ENCODE measurements at regions not wholly inside any gene's neighbourhood (a gene's known extent, or its start where the extent isn't known, plus 50 kb on each side); places are given as distances from the start of the nearest gene placed in this dataset.

- no peak for DNase-seq
Observed at GRCh38 chr2:123051136-123051535, 974.0 kb upstream of the CNTNAP5 start.

DNA sequence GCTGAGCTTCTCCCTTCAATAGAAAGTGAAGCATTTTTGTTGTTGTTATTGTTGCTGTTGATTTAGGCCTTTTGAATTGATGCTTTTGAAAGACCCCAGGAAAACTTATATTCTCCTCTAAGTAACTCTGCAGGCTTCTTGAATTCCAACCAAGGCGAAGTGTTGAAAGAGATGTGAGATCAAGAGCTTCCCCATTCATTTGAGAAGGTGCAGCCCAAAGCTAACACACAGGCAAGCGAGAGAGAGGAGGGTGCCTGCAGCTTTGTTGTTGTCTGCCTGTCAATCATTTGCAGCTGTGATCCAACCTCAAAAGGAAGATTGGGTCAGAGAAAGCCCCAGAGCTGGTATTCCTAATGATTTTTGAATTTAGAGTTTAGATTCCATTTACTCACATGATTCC, 963.6 kb upstream of the CNTNAP5 start:
- no peak for DNase-seq

DNA sequence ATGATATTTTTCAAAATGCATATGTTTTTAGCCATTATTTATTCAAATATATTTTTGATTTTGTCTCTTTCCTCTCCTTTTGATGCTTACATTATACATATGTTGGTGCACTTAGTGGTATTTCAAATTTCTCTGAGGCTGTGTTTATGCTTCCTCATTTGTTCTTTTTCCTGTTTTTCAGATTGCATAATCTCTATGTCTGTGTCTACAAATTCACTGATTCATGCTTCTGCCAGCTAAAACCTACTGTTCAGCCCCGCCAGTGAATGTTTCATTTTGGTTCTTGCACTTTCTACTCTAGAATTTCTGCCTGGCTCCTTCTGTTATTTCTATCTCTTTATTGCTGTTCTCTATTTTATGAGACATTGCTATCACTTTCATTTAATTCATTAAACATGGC, 951.7 kb upstream of the CNTNAP5 start:
- no peak for DNase-seq

- DNase-seq, result no peak
Observed at GRCh38 chr2:123073956-123074355, 951.1 kb upstream of the CNTNAP5 start.

DNA sequence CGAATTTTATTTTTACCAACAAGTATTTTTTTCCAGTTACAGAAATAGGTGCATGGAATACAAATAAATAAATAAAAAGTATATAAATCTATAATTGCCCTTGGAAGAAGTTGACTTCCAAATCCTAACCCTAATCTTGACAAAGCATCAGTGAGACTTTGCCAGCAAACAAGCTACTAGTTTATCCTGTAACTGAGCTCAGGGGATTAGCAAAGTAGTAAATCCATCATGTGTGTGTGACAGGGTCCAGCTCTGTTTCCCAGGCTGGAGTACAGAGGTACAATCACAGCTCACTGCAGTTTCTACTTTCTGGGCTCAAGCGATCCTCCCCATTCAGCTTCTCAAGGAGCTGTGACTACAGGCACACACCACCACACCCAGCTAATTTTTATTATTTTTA, 948.0 kb upstream of the CNTNAP5 start:
- DNase-seq, result no peak

- DNase-seq, result no peak
Observed at GRCh38 chr2:123080331-123080730, 944.8 kb upstream of the CNTNAP5 start.

DNA sequence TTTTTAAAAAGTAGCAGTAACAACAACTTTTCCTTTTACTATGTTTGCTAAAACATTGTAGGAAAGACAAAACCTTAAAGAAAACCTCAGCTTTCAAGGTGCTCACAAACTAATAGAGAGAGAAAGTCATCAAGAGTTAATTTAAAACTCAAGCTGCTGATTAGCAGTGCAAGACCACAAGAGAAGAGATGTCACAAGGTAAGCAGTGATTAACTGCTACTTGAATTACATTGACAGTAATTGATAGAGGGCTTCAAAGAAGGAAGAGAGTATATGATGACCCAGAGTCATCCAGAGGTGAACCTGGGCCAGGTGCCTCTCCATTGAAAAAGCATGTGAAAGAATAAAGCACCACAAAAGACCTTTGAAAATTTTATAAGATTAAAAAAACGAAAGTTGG, 939.6 kb upstream of the CNTNAP5 start:
- DNase-seq, result no peak

DNA sequence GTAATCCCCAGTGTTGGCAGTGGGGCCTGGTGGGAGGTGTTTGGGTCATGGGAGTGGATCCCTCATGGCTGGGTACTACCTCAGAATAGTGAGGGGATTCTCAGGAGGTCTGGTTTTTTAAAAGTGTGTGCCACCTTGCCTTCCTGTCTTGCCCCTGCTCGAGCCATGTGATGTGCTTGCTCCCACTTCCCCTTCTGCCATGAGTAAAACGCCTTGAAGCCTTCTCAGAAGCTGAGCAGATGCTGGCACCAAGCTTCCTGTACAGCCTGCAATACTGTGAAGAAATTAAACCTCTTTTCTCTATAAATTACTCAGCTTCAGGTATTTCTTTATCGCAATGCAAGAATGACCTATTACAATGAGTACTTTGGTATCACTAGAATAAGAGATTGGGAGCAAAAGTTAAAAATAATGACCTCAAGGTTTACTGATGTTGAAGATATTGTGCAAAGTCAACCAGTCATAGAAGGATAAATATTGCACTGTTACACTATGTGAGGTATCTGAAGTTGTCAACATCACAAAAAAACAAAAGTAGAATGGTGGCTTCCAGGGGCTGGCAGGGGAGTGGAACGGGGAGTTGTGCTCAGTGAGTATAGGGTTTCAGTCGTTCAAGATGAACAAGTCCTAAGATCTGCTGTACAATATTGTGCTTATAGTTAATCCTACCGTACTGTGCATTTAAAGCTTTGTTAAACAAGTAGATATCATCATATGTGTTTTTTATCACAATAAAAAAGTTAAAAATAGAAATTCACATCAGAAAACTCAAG, 938.3 kb upstream of the CNTNAP5 start:
- no peak for DNase-seq

DNA sequence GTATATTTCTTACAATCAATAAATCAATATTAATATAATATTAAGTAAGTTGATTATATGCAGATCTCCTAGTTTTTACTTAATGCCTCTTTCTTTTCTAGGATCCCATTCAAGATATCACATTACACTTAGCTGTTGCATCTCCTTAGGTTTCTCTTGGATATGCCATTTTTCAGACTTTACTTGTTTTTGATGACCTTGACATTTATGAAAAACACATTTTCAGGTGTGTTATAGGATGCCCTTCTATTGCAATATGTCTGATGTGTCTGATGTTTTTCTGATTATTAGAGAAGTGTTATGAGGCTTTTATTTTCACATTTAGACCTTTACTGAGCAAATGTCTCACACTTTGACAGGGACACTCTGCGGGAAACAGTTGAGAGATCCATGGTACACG, 933.6 kb upstream of the CNTNAP5 start:
- DNase-seq, result no peak

GRCh38 chr2:123093199-123093598, 931.9 kb upstream of the CNTNAP5 start:
- DNase-seq, result no peak

DNA sequence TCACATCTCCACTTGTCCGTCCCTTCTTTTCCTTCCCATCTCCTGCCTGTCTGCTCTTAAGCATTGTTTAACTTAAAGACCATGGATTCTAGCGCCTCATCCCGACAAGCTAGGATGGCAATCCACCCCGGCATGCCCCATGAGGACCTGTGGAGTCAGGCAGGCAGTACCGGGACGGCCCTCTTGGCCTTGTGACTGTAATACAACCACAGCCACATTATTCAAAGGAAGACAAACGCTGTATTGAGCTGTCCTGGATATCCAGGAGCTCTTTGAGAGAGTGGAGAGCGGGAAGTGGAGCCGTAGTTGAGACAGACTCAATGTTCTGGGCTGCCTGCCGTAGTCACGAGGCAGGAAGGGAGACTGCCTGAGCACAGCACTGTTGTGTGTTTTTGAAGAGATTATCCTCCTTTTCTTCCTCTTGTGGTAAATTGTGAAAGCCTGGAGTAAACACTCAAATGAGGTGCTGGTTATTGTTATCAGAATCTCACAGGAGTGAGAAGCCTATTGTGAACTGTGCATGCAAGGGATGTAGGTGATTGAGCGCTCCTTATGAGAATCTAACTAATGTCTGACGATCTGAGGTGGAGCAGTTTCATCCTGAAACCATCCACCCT, 929.8 kb upstream of the CNTNAP5 start:
- no peak for DNase-seq

GRCh38 chr2:123098619-123099018, 926.5 kb upstream of the CNTNAP5 start:
- no peak for DNase-seq

- DNase-seq, result no peak
Observed at GRCh38 chr2:123101434-123101833, 923.7 kb upstream of the CNTNAP5 start.

DNA sequence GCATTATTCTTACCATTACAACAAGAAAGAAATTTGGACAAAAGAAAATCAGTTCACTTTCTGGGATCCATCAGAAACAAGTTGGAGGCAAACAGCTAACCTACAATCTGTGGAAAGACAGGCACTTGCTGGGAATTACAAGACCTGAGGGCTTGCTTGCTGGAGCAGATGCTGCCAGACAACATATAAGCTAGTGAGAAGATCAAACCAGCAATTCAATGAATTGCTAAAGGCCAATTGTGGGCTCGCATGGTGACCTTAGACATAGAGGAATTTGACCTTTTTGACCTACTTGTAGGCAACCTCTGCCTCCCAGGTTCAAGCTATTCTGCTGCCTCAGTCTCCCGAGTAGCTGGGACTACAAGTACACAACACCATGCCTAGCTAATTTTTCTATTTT, 921.2 kb upstream of the CNTNAP5 start:
- DNase-seq, result no peak

- no peak for DNase-seq
Observed at GRCh38 chr2:123116595-123116994, 908.5 kb upstream of the CNTNAP5 start.

- DNase-seq, result no peak
Observed at GRCh38 chr2:123127236-123127635, 897.9 kb upstream of the CNTNAP5 start.

GRCh38 chr2:123128951-123129350, 896.1 kb upstream of the CNTNAP5 start:
- DNase-seq, result no peak

DNA sequence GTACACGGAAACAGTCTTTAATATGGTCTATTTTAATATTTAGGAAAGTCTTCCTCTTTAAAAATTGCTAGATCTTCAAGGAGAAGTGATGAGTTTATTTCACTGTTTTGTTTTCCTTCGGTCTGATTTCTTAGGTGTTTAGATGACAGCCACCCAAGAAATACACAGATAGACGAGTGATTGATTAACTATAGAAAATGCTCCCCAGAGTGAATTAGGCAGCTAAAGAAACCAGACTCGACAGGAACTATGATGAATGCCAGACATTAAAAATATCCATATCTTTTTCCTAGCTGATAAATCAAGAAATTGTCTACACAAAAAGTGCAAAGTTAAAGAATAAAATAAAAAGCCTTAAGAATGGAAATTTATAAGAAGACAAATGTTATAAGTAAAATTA, 888.7 kb upstream of the CNTNAP5 start:
- no peak for DNase-seq

- DNase-seq, result no peak
Observed at GRCh38 chr2:123144082-123144481, 881.0 kb upstream of the CNTNAP5 start.

- DNase-seq, result no peak
Observed at GRCh38 chr2:123153041-123153440, 872.0 kb upstream of the CNTNAP5 start.

- no peak for DNase-seq
Observed at GRCh38 chr2:123154195-123154594, 870.9 kb upstream of the CNTNAP5 start.

DNA sequence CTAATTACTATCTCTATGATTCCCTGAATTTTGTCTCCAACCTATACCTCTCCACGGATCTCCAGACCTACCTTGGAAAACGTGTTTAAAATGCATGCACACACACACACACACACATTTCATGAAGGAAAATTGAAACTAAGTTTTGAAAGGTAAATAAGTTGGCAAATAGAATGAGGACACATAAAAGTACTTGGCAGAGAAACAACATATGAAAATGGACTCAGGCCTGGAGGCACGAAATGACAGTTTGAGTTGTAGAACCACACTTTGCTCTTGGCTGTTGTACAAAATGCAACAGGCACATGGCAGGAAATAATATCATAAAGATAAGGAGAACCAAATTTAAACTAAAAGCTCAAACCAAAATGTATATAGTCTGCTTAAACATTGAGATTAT, 868.1 kb upstream of the CNTNAP5 start:
- DNase-seq, result no peak

GRCh38 chr2:123162400-123163016, 862.6 kb upstream of the CNTNAP5 start:
- DNase-seq, result no peak

GRCh38 chr2:123163398-123163797, 861.7 kb upstream of the CNTNAP5 start:
- DNase-seq, result no peak
